K562 (cell line): ENCODE measurements at regions not wholly inside any gene's neighbourhood (a gene's known extent, or its start where the extent isn't known, plus 50 kb on each side); places are given as distances from the start of the nearest gene placed in this dataset.
A peak's percentile ranks its signal among the peaks of the same experiment; 100 is the strongest.

Experiments
- ATAC-seq: fragments of 200-7000 bp; cut with Tn5 transposase; 3 replicates; pipeline ENCODE4 v1.9.1; 2020; ENCODE audit warnings: moderate library complexity
- BruUV-seq: library from RNA; stranded (reverse); fragments of 400-500 nt; replicated peaks from 2 replicates; lab custom pipeline; 2021; lab: Mats Ljungman, UMichigan
- CTCF ChIA-PET: fragments of 300-600 bp; formaldehyde crosslinking; extraction: SDS; loops from one replicate; lab custom pipeline; 2021; ENCODE audit warnings: low intra/inter-chr PET ratio; lab: Yijun Ruan, JAX
- POLR2A ChIA-PET: fragments of 300-600, 350-650 bp; sonication (Branson Sonifier 250); formaldehyde crosslinking; extraction: SDS; loops from one replicate; lab custom pipeline; 2021; ENCODE audit warnings: antibody characterized with exemption, inconsistent platforms; lab: Yijun Ruan, JAX
- DNase-seq, 4 experiments: peaks; one replicate each; pipeline versions ENCODE4 v3.0.0 to v3.0.0-alpha.2; 2011 to 2018; ENCODE audit warnings: low spot score in 3 of 4, mixed read lengths in 3 of 4; ENCODE audit errors: extremely low read depth in 1 of 4
- FAIRE-seq: peaks from 2 replicates; lab custom pipeline; 2011; peaks lifted over from hg19 to GRCh38; lab: Jason Lieb, UNC
- H2AFZ ChIP-seq: 2 replicates; pipeline ENCODE4 v1.6.0; 2011; ENCODE audit warnings: low read depth, low read length, control low read depth, inconsistent platforms
- H3K27ac ChIP-seq: fragments of 200-600 bp; 3 replicates; pipeline ENCODE4 v1.8.0; 2011; ENCODE audit warnings: low read depth, mild to moderate bottlenecking, control low read depth, inconsistent platforms, low read length, moderate library complexity, mixed read lengths; ENCODE audit errors: extremely low read depth
- H3K27me3 ChIP-seq, 2 experiments: fragments of 300-600 bp in 1 of 2; 2 replicates in 1 of 2; 3 replicates in 1 of 2; pipeline versions ENCODE4 v1.6.0 to v1.8.0; 2011; ENCODE audit warnings: inconsistent platforms in 2 of 2, low read length in 2 of 2, mild to moderate bottlenecking in 1 of 2, mixed read lengths in 1 of 2, moderate library complexity in 1 of 2; ENCODE audit not compliant: control insufficient read depth in 2 of 2, insufficient read depth in 2 of 2
- H3K36me3 ChIP-seq: fragments of 300-600 bp; 3 replicates; pipeline ENCODE4 v1.8.0; 2011; ENCODE audit warnings: mild to moderate bottlenecking, low read length, inconsistent platforms; ENCODE audit not compliant: control insufficient read depth, insufficient read depth
- H3K4me1 ChIP-seq, 2 experiments: fragments of 200-600 bp in 1 of 2; replicated peaks in 1 of 2; 2 replicates in 1 of 2; 3 replicates in 1 of 2; pipeline versions ENCODE4 v1.5.1 to v1.8.0; 2011; ENCODE audit warnings: inconsistent platforms in 2 of 2, low read length in 2 of 2, mild to moderate bottlenecking in 1 of 2, mixed read lengths in 1 of 2, moderate library complexity in 1 of 2; ENCODE audit not compliant: control insufficient read depth in 2 of 2, insufficient read depth in 2 of 2
- H3K4me2 ChIP-seq: 2 replicates; pipeline ENCODE4 v1.6.1; 2011; ENCODE audit warnings: low read length, control low read depth, inconsistent platforms, mixed read lengths; ENCODE audit not compliant: insufficient read depth
- H3K4me3 ChIP-seq: fragments of 200-600 bp; sonication (generic), shearing (Covaris generic); 2 replicates; pipeline ENCODE4 v1.5.1; 2016; ENCODE audit warnings: control low read depth, inconsistent platforms
- H3K79me2 ChIP-seq: fragments of 200-600 bp; 3 replicates; pipeline ENCODE4 v1.8.0; 2011; ENCODE audit warnings: low read length, inconsistent platforms; ENCODE audit not compliant: control insufficient read depth, insufficient read depth
- H3K9ac ChIP-seq, 2 experiments: 2 replicates each; pipeline versions ENCODE4 v1.6.0 to v1.6.1; 2011; ENCODE audit warnings: low read depth in 2 of 2, low read length in 2 of 2, control low read depth in 1 of 2, inconsistent platforms in 1 of 2, mild to moderate bottlenecking in 1 of 2, mixed read lengths in 1 of 2; ENCODE audit not compliant: insufficient read depth in 1 of 2
- H3K9me1 ChIP-seq: one replicate; pipeline ENCODE4 v1.6.0; 2011; ENCODE audit warnings: inconsistent platforms, mild to moderate bottlenecking, low read length, moderate library complexity; ENCODE audit not compliant: control insufficient read depth, insufficient read depth
- H3K9me3 ChIP-seq: replicated peaks from 2 replicates; pipeline ENCODE4 v1.5.1; 2011; ENCODE audit warnings: low read depth, low read length, inconsistent platforms; ENCODE audit not compliant: control insufficient read depth, insufficient read depth
- H4K20me1 ChIP-seq: replicated peaks from 2 replicates; pipeline ENCODE4 v1.6.1; 2011; ENCODE audit warnings: low read length, inconsistent platforms, mixed read lengths; ENCODE audit not compliant: control insufficient read depth, insufficient read depth
- FOXK1 ChIP-seq: sonication (generic); formaldehyde crosslinking; IDR thresholded peaks from 2 replicates; pipeline ENCODE4 v1.8.0; 2022; ENCODE audit warnings: missing genetic modification reagents, mild to moderate bottlenecking, borderline replicate concordance
- HDAC3 ChIP-seq: fragments of 450-650 bp; IDR thresholded peaks from 2 replicates; pipeline ENCODE4 v1.6.1; 2018; ENCODE audit warnings: borderline replicate concordance, mild to moderate bottlenecking, moderate library complexity; ENCODE audit not compliant: partially characterized antibody
- NFIC ChIP-seq: fragments of 450-650 bp; IDR thresholded peaks from 2 replicates; pipeline ENCODE4 v1.6.1; 2017; ENCODE audit warnings: mild to moderate bottlenecking, inconsistent platforms
- NFIX ChIP-seq: fragments of 250-450 bp; sonication (Bioruptor Pico); IDR thresholded peaks from 2 replicates; pipeline ENCODE4 v1.4.0; 2020; ENCODE audit warnings: low read depth, mild to moderate bottlenecking, moderate library complexity
- PTRF ChIP-seq: fragments of 450-650 bp; IDR thresholded peaks from 2 replicates; pipeline ENCODE4 v1.6.1; 2016; ENCODE audit warnings: mild to moderate bottlenecking, missing genetic modification characterization, missing compliant biosample characterization
- SMAD1 ChIP-seq: fragments of 150-350 bp; IDR thresholded peaks from 2 replicates; pipeline ENCODE4 v1.6.1; 2014; ENCODE audit warnings: low read length, low read depth; ENCODE audit not compliant: partially characterized antibody
- UBTF ChIP-seq, 2 experiments: IDR thresholded peaks; 2 replicates each; pipeline ENCODE4 v1.6.1; 2012; ENCODE audit warnings: improper control_type of control experiment in 2 of 2, low read depth in 2 of 2, low read length in 2 of 2, borderline replicate concordance in 1 of 2
- WGBS: fragments of 100-300 bp; shearing (Covaris generic); methylation state at CpG from one replicate; pipeline ENCODE4 v1.1.6; 2016; ENCODE audit warnings: low coverage, mixed read lengths; ENCODE audit not compliant: insufficient coverage; ENCODE audit errors: missing lambda C conversion rate; 5-methylcytosine and 5-hydroxymethylcytosine counted together
- in situ Hi-C: fragments of 300-500 bp; cut with MboI; formaldehyde crosslinking; loops from 4 replicates; pipeline ENCODE4 v1.15.0; 2018; ENCODE audit warnings: inconsistent platforms, mixed read lengths
- intact Hi-C: fragments of 100-400 bp; cut with micrococcal nuclease; formaldehyde crosslinking; loops from 2 replicates; pipeline ENCODE4 v1.14.2; 2022

GRCh38 chr6:40340957-40341356, 246.2 kb downstream of the LRFN2 start:
- Histone ChIP-seq H3K9me3 (no peaks in the 10 kb centered on the region), H3K4me3 (no peak overlapping the region), H3K4me2 (no peak overlapping the region), H3K9me1 (no peaks in the 10 kb centered on the region), H3K27me3 (peaks cover 0 to 49% of the 10 kb centered on the region in 2 experiments; a peak in 3 of 5 replicates), H4K20me1 (no peaks in the 10 kb centered on the region), H2AFZ (no peak overlapping the region), H3K79me2 (no peaks in the 10 kb centered on the region), H3K36me3 (no peaks in the 10 kb centered on the region), H3K9ac (no peak overlapping the region), H3K27ac (no peak overlapping the region), H3K4me1 (no peaks in the 10 kb centered on the region)
- DNase-seq, result no peak
- CTCF ChIA-PET, result no interaction called here
- BruUV-seq, result no TSS peak
- WGBS, result 0% methylated on average over 6 of the region's 6 CpGs
- FAIRE-seq, result no peak
- in situ Hi-C loops, result no loop called here
- POLR2A ChIA-PET, result interaction anchor here (0.6 kb wide), 1 partner anchor 115 kb away, joined by 3 read pairs; no protein-coding TSS in a partner anchor
- TF ChIP-seq SMAD1, result no peak
- peak; percentile 87 for TF ChIP-seq NFIC
- TF ChIP-seq NFIX (CRISPR knock-in tag), result peak; percentile 71
- intact Hi-C loops, result no loop called here
- ATAC-seq, result no peak

GRCh38 chr6:40340196-40340595, 247.0 kb downstream of the LRFN2 start:
- Histone ChIP-seq H3K27ac (no peak overlapping the region), H3K4me2 (no peak overlapping the region), H3K9me1 (no peaks in the 10 kb centered on the region), H2AFZ (no peak overlapping the region), H3K4me3 (no peak overlapping the region), H3K79me2 (no peaks in the 10 kb centered on the region), H3K36me3 (no peaks in the 10 kb centered on the region), H3K27me3 (peaks cover 0 to 45% of the 10 kb centered on the region in 2 experiments; a peak in 3 of 5 replicates)
- POLR2A ChIA-PET, result interaction anchor here (0.5 to 0.6 kb wide), 2 partner anchors 115 to 169 kb away, joined by 3 read pairs; no protein-coding TSS in a partner anchor
- in situ Hi-C loops, result no loop called here
- FAIRE-seq (no peak), ATAC-seq (no peak)
- no TSS peak for BruUV-seq
- TF ChIP-seq UBTF (IDR thresholded peaks at IDR 0.05; ENCODE audit: borderline replicate concordance in 1 of 2, low read depth in 2 of 2, low read length in 2 of 2), result no peak
- TF ChIP-seq HDAC3, result no peak
- no peak for TF ChIP-seq PTRF (tag)
- no peak for TF ChIP-seq FOXK1 (CRISPR knock-in tag)
- TF ChIP-seq, all 486 proteins: peak for 0
- intact Hi-C loops, result no loop called here
- under 1% methylated on average over 8 of the region's 8 CpGs for WGBS
- H4K20me1 ChIP-seq, result no peaks in the 10 kb centered on the region
- no peaks in the 10 kb centered on the region for H3K9me3 ChIP-seq
- H3K9ac ChIP-seq, result no peak overlapping the region
- H3K4me1 ChIP-seq, result no peaks in the 10 kb centered on the region
- CTCF ChIA-PET, result no interaction called here
- DNase-seq, result no peak
